B cell (primary cell): ENCODE measurements at regions not wholly inside any gene's neighbourhood (a gene's known extent, or its start where the extent isn't known, plus 50 kb on each side); places are given as distances from the start of the nearest gene placed in this dataset.
"Not testable (repeated sequence)": the region's sequence is repeated elsewhere in the genome, so short reads cannot be mapped to it uniquely, and the experiment has no call there.

ENCODE experiments used
- ATAC-seq: fragments of 200-7000 bp; cut with Tn5 transposase; one replicate; pipeline ENCODE4 v1.10.0; 2021; ENCODE audit warnings: low read depth, mild to moderate bottlenecking, moderate number of reproducible peaks, moderate library complexity
- CTCF ChIA-PET: fragments of 350-600 bp; sonication (Branson Sonifier 250); formaldehyde crosslinking; loops from one replicate; lab custom pipeline; 2021; ENCODE audit warnings: antibody characterized with exemption, inconsistent platforms; lab: Charles Lee
- POLR2A ChIA-PET: fragments of 350-600 bp; sonication (Branson Sonifier 250); formaldehyde crosslinking; loops from one replicate; lab custom pipeline; 2021; ENCODE audit warnings: antibody characterized with exemption; lab: Charles Lee
- DNase-seq: peaks from one replicate; pipeline ENCODE4 v3.0.0; 2013
- H2AFZ ChIP-seq: 2 replicates; pipeline ENCODE4 v1.6.1; 2012; ENCODE audit warnings: mild to moderate bottlenecking, low read depth, low read length; ENCODE audit not compliant: insufficient read depth, poor library complexity, severe bottlenecking
- H3K27ac ChIP-seq, 2 donors: 1 replicate in 1 of 2; 2 replicates in 1 of 2; pipeline ENCODE4 v1.5.1; 2012 to 2013; ENCODE audit warnings: low read length in 2 of 2, mild to moderate bottlenecking in 2 of 2, moderate library complexity in 1 of 2
- H3K27me3 ChIP-seq, 4 experiments: fragments of 200-600 bp in 1 of 4; sonication (generic) in 1 of 4; replicated peaks in 1 of 4; 1 replicate in 2 of 4; 2 replicates in 2 of 4; pipeline versions ENCODE4 v1.6.1 to v1.7.0; 2013 to 2016; ENCODE audit warnings: low read length in 3 of 4, mild to moderate bottlenecking in 2 of 4, mixed read lengths in 1 of 4, moderate library complexity in 1 of 4; ENCODE audit not compliant: insufficient read depth in 4 of 4, control insufficient read depth in 3 of 4; ENCODE audit errors: control extremely low read depth in 1 of 4
- H3K36me3 ChIP-seq, 2 experiments: replicated peaks in 1 of 2; 1 replicate in 1 of 2; 2 replicates in 1 of 2; pipeline versions ENCODE4 v1.6.1 to v1.7.1; 2013; ENCODE audit warnings: low read length in 1 of 2; ENCODE audit not compliant: insufficient read depth in 2 of 2, control insufficient read depth in 1 of 2; ENCODE audit errors: control extremely low read depth in 1 of 2, extremely low read depth in 1 of 2
- H3K4me1 ChIP-seq, 2 donors: fragments of 200-600 bp in 1 of 2; sonication (generic) in 1 of 2; 1 replicate in 1 of 2; 2 replicates in 1 of 2; pipeline versions ENCODE4 v1.5.1 to v1.6.1; 2013 to 2017; ENCODE audit warnings: low read length in 2 of 2; ENCODE audit not compliant: control insufficient read depth in 2 of 2, insufficient read depth in 2 of 2
- H3K4me2 ChIP-seq: replicated peaks from 2 replicates; pipeline ENCODE3; 2012; ENCODE audit warnings: mild to moderate bottlenecking, low read depth, low read length; ENCODE audit not compliant: poor library complexity, severe bottlenecking
- H3K4me3 ChIP-seq, 5 experiments: fragments of 200-600 bp in 1 of 5; sonication (generic) in 1 of 5; 1 replicate in 3 of 5; 2 replicates in 2 of 5; pipeline versions ENCODE4 v1.5.1 to v1.7.0; 2011 to 2016; ENCODE audit warnings: low read length in 4 of 5, mild to moderate bottlenecking in 4 of 5, low read depth in 2 of 5, control low read depth in 1 of 5, moderate library complexity in 1 of 5; ENCODE audit not compliant: insufficient read depth in 1 of 5; ENCODE audit errors: control extremely low read depth in 1 of 5, extremely low read depth in 1 of 5
- H3K79me2 ChIP-seq: fragments of 200-600 bp; sonication (generic); one replicate; pipeline ENCODE4 v1.6.0; 2016; ENCODE audit warnings: low read length; ENCODE audit not compliant: control insufficient read depth, insufficient read depth
- H3K9ac ChIP-seq: fragments of 200-600 bp; sonication (generic); 2 replicates; pipeline ENCODE4 v1.6.1; 2017; ENCODE audit warnings: mild to moderate bottlenecking, low read length, moderate library complexity
- H3K9me3 ChIP-seq, 3 donors: one replicate each; pipeline versions ENCODE4 v1.6.1 to v1.7.1; 2013; ENCODE audit warnings: low read length in 2 of 3; ENCODE audit not compliant: control insufficient read depth in 2 of 3, insufficient read depth in 1 of 3; ENCODE audit errors: control extremely low read depth in 1 of 3
- H4K20me1 ChIP-seq: 2 replicates; pipeline ENCODE4 v1.6.0; 2012; ENCODE audit warnings: mild to moderate bottlenecking, low read length; ENCODE audit not compliant: insufficient read depth, control insufficient read depth, poor library complexity, severe bottlenecking
- H3K27ac Mint-ChIP-seq: one replicate; pipeline ENCODE4 v1.8.0; 2021; ENCODE audit warnings: mixed read lengths
- H3K27me3 Mint-ChIP-seq: one replicate; pipeline ENCODE4 v1.8.0; 2021; ENCODE audit warnings: mixed read lengths
- H3K4me1 Mint-ChIP-seq: one replicate; pipeline ENCODE4 v1.8.0; 2021; ENCODE audit warnings: mixed read lengths
- H3K4me3 Mint-ChIP-seq: one replicate; pipeline ENCODE4 v1.8.0; 2021; ENCODE audit warnings: mixed read lengths
- H3K9me3 Mint-ChIP-seq: one replicate; pipeline ENCODE4 v1.8.0; 2022; ENCODE audit warnings: mixed read lengths; ENCODE audit not compliant: insufficient read depth
- EZH2 ChIP-seq: IDR thresholded peaks from 2 replicates; pipeline ENCODE4 v1.6.1; 2012; ENCODE audit warnings: borderline replicate concordance, low read depth, mild to moderate bottlenecking, moderate library complexity, low read length; ENCODE audit not compliant: insufficient read depth, poor library complexity, severe bottlenecking
- WGBS: methylation state at CpG from one replicate; pipeline ENCODE4 v1.1.5; 2013; ENCODE audit warnings: missing lambda C conversion rate; ENCODE audit not compliant: insufficient coverage; 5-methylcytosine and 5-hydroxymethylcytosine counted together
- intact Hi-C: fragments of 100-400 bp; cut with micrococcal nuclease; formaldehyde crosslinking; loops from one replicate; pipeline ENCODE4 v1.10.0; 2022
- TF ChIP-seq, protein P1 (sequence below): fragments of 200-600 bp; IDR thresholded peaks from one replicate; pipeline ENCODE4 v1.8.0; 2022; ENCODE audit warnings: antibody characterized with exemption, mild to moderate bottlenecking

DNA sequence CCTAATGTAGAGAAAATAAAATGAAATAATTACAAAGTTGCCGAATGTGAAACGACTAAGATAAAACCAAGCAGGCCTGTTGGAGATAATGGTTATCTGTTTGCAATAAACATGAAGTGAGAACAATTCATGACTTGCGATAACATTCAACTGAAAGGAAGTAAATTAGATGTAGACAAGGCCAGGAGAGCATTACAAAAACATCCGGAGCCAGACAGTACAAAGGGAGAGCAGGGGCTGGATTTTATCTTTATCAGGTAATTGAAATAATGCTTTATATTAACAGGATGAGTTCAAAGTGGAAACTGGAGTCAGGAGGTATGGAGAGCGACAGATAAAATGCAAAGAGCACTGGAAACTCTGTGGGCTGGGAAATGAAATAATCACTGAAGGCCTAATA, 265.6 kb upstream of the GOT2 start:
- Histone ChIP-seq H3K79me2 (no peaks in the 10 kb centered on the region), H3K36me3 (no peaks in the 10 kb centered on the region), H3K4me1 (no peaks in the 10 kb centered on the region), H3K27me3 (no peaks in the 10 kb centered on the region), H3K9ac (no peak overlapping the region), H4K20me1 (no peaks in the 10 kb centered on the region), H3K9me3 (no peaks in the 10 kb centered on the region), H3K4me2 (no peak overlapping the region), H3K27ac (no peak overlapping the region), H2AFZ (no peak overlapping the region), H3K4me3 (no peak overlapping the region)
- Mint-ChIP-seq H3K27me3 (no peaks in the 10 kb centered on the region), H3K9me3 (peaks cover 2% of the 10 kb centered on the region), H3K27ac (no peak overlapping the region), H3K4me3 (no peak overlapping the region), H3K4me1 (no peaks in the 10 kb centered on the region)
- CTCF ChIA-PET, result no interaction called here
- no peak for TF ChIP-seq EZH2
- TF ChIP-seq, protein P1, sequence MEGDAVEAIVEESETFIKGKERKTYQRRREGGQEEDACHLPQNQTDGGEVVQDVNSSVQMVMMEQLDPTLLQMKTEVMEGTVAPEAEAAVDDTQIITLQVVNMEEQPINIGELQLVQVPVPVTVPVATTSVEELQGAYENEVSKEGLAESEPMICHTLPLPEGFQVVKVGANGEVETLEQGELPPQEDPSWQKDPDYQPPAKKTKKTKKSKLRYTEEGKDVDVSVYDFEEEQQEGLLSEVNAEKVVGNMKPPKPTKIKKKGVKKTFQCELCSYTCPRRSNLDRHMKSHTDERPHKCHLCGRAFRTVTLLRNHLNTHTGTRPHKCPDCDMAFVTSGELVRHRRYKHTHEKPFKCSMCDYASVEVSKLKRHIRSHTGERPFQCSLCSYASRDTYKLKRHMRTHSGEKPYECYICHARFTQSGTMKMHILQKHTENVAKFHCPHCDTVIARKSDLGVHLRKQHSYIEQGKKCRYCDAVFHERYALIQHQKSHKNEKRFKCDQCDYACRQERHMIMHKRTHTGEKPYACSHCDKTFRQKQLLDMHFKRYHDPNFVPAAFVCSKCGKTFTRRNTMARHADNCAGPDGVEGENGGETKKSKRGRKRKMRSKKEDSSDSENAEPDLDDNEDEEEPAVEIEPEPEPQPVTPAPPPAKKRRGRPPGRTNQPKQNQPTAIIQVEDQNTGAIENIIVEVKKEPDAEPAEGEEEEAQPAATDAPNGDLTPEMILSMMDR, result no peak
- ATAC-seq, result no peak
- 90% methylated on average over 3 of the region's 5 CpGs for WGBS
- POLR2A ChIA-PET, result no interaction called here
- intact Hi-C loops, result no loop called here
- no peak for DNase-seq

DNA sequence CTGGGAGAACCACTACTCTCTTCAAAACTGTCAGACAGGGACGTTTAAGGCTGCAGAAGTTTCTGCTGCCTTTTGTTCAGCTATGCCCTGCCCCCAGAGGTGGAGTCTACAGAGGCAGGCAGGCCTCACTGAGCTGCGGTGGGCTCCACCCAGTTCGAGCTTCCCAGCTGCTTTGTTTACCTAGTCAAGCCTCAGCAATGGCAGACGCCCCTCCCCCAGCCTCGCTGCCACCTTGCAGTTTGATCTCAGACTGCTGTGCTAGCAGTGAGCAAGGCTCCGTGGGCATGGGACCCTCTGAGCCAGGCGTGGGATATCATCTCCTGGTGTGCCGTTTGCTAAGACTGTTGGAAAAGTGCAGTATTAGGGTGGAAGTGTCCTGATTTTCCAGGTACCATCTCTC, 258.6 kb upstream of the GOT2 start:
- H3K9me3 Mint-ChIP-seq, H3K4me2 ChIP-seq, H3K27ac ChIP-seq, intact Hi-C loops, POLR2A ChIA-PET, H4K20me1 ChIP-seq, H3K27me3 ChIP-seq, CTCF ChIA-PET, H3K9ac ChIP-seq, H3K36me3 ChIP-seq, H3K4me1 ChIP-seq, ATAC-seq, H3K27ac Mint-ChIP-seq, H2AFZ ChIP-seq, H3K4me1 Mint-ChIP-seq, H3K4me3 Mint-ChIP-seq, DNase-seq, H3K9me3 ChIP-seq, H3K4me3 ChIP-seq, H3K27me3 Mint-ChIP-seq, H3K79me2 ChIP-seq: not testable (repeated sequence)
- WGBS, result 90% methylated on average over 7 of the region's 8 CpGs

DNA sequence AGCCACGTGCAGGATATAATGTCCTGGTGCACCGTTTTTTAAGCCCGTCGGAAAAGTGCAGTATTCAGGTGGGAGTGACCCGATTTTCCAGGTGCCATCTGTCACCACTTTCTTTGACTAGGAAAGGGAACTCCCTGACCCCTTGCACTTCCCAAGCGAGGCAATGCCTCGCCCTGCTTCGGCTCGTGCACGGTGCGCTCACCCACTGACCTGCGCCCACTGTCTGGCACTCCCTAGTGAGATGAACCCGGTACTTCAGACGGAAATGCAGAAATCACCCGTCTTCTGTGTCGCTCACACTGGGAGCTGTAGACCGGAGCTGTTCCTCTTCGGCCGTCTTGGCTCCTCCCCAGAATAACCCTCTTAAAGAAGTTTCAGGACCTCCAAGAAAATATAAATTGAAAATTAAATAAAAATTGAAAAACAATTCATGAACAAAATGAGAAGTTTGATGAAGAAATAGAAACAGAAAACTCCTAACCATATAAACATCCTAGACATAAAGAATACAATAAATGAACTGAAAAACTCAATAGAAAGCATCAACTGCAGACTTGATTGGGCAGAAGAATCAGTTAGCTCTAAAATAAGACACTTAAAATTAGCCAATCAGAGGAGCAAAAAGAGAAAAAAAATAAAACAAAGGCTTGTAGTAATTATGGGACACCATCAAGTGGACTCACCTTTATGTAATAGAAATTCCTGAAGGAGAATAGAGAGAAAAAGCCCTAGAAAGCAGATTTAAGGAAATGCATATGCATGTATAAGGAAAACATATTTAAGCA, 249.3 kb upstream of the GOT2 start:
- H3K27me3 ChIP-seq, H4K20me1 ChIP-seq, H3K27me3 Mint-ChIP-seq, H3K4me1 Mint-ChIP-seq, H3K4me1 ChIP-seq, H2AFZ ChIP-seq, H3K79me2 ChIP-seq, H3K9me3 Mint-ChIP-seq, H3K4me3 Mint-ChIP-seq, H3K9ac ChIP-seq, H3K27ac Mint-ChIP-seq, H3K4me3 ChIP-seq, ATAC-seq, POLR2A ChIA-PET, CTCF ChIA-PET, H3K27ac ChIP-seq, DNase-seq, H3K4me2 ChIP-seq, H3K36me3 ChIP-seq, intact Hi-C loops: not testable (repeated sequence)
- H3K9me3 ChIP-seq, result peaks cover 0 to 19% (median 0%) of the 10 kb centered on the region in 3 donors
- WGBS, result 90% methylated on average over 4 of the region's 19 CpGs
